ENCODE measurements at regions not wholly inside any gene's neighbourhood (a gene's known extent, or its start where the extent isn't known, plus 50 kb on each side); places are given as distances from the start of the nearest gene placed in this dataset.

GRCh38 chr1:219264561-219264960 is 90.9 kb downstream of the LYPLAL1 start:
- no peaks in the 10 kb centered on the region for H4K20me1 ChIP-seq (replicated peaks in 1 of 2; ENCODE audit: control insufficient read depth in 1 of 2, insufficient read depth in 2 of 2, low read length in 2 of 2)

More at GRCh38 chr1:219264561-219264960, 90.9 kb downstream of the LYPLAL1 start:
- ChIA-PET POLR2A (ENCODE audit: partially characterized antibody) (no interaction called here), CTCF (ENCODE audit: partially characterized antibody) (interaction anchor here (2.1 kb wide), 1 partner anchor 52 kb away, joined by 5 read pairs; no protein-coding TSS in a partner anchor)
- H4K5ac ChIP-seq (ENCODE audit: insufficient read length, low read depth, low read length), result peak overlapping the region; percentile 80
- no peak overlapping the region for H2AFZ ChIP-seq (ENCODE audit: low read length)
- no peak overlapping the region for H3K27ac ChIP-seq (ENCODE audit: low read depth, low read length)
- H3K36me3 ChIP-seq (ENCODE audit: control insufficient read depth in 2 of 4, insufficient read depth in 4 of 4, low read length in 3 of 4), result no peaks in the 10 kb centered on the region
- no peak overlapping the region for H3K56ac ChIP-seq (replicated peaks; ENCODE audit: insufficient read length, low read depth, low read length)
- no peak overlapping the region for H3K23ac ChIP-seq (ENCODE audit: insufficient read length)
- H2BK20ac ChIP-seq (ENCODE audit: low read length), result no peak overlapping the region
- H4K91ac ChIP-seq (replicated peaks; ENCODE audit: insufficient read length, low read length), result no peak overlapping the region
- H3K79me1 ChIP-seq (ENCODE audit: low read depth, low read length), result no peaks in the 10 kb centered on the region
- no peak overlapping the region for H3K14ac ChIP-seq (ENCODE audit: insufficient read length)
- H3K27me3 ChIP-seq (replicated peaks in 1 of 4; ENCODE audit: control insufficient read depth in 3 of 4, extremely low read depth in 1 of 4, insufficient read depth in 3 of 4, low read length in 3 of 4), result no peaks in the 10 kb centered on the region
- FAIRE-seq, result peak; percentile 28
- no peak overlapping the region for H3K18ac ChIP-seq (ENCODE audit: extremely low read depth, low read length)
- WGBS, 2 experiments (ENCODE audit: extremely low coverage in 1 of 2, insufficient coverage in 1 of 2, insufficient read length in 1 of 2, insufficient replicate concordance in 2 of 2, low coverage in 1 of 2, low lambda C conversion rate in 2 of 2, missing lambda C conversion rate in 1 of 2), result 67% methylated on average over 5 of the region's 5 CpGs; no CpG with 5 or more reads in 1 of the 2 experiments
- H3K9me3 ChIP-seq (ENCODE audit: insufficient read depth in 2 of 2, low read depth in 1 of 2, low read length in 1 of 2), result no peaks in the 10 kb centered on the region; a peak in 1 of 4 replicates
- H3K4me2 ChIP-seq (ENCODE audit: insufficient read depth in 1 of 2, low read depth in 2 of 2, low read length in 2 of 2), result peak overlapping the region; percentile 49 to 55; a peak in 3 of 4 replicates
- H3K9ac ChIP-seq (replicated peaks in 1 of 4; ENCODE audit: extremely low read depth in 1 of 4, low read depth in 3 of 4, low read length in 3 of 4), result no peak overlapping the region
- no peak overlapping the region for H2BK5ac ChIP-seq (ENCODE audit: low read depth, low read length)
- H3K79me2 ChIP-seq (ENCODE audit: control insufficient read depth in 1 of 2, insufficient read depth in 2 of 2, low read length in 2 of 2), result no peaks in the 10 kb centered on the region
- H2BK12ac ChIP-seq (ENCODE audit: low read depth, low read length), result no peak overlapping the region
- no peak overlapping the region for H4K8ac ChIP-seq (ENCODE audit: extremely low read depth, insufficient read depth, low read length)
- TF ChIP-seq RAD21 (IDR thresholded peaks at IDR 0.05 in 1 of 2, conservative IDR thresholded peaks at IDR 0.05 in 1 of 2; ENCODE audit: low read depth in 2 of 2, low read length in 2 of 2), result no peak
- peaks cover 0 to 12% (median 0%) of the 10 kb centered on the region in 4 experiments; a peak in 2 of 7 replicates for H3K4me1 ChIP-seq (replicated peaks in 1 of 4; ENCODE audit: control insufficient read depth in 3 of 4, insufficient read depth in 4 of 4, low read length in 3 of 4)
- no peaks in the 10 kb centered on the region for H3K23me2 ChIP-seq (ENCODE audit: low read depth, low read length)
- H3K4ac ChIP-seq (replicated peaks; ENCODE audit: insufficient read length, low read depth, low read length), result no peak overlapping the region
- no peak overlapping the region for H2BK120ac ChIP-seq (replicated peaks; ENCODE audit: low read depth, low read length)
- DNase-seq (ENCODE audit: low read depth in 1 of 2, low spot score in 2 of 2), result no peak
- H3K4me3 ChIP-seq (ENCODE audit: extremely low read depth in 1 of 4, insufficient read depth in 2 of 4, low read depth in 3 of 4, low read length in 4 of 4), result 0 out of 8 replicates have a peak overlapping the region, but pooled peaks of 1 of the 4 experiments have one; percentile 19
- no peak overlapping the region for H2AK5ac ChIP-seq (ENCODE audit: low read depth, low read length)
- H2BK15ac ChIP-seq (ENCODE audit: low read length), result no peak overlapping the region
